ENCODE measurements at regions not wholly inside any gene's neighbourhood (a gene's known extent, or its start where the extent isn't known, plus 50 kb on each side); places are given as distances from the start of the nearest gene placed in this dataset.

- Histone ChIP-seq H3K27ac (ENCODE audit: extremely low read length, insufficient read depth, low read length) (no peak overlapping the region), H3K4me3 (replicated peaks in 1 of 3; ENCODE audit: insufficient read depth in 1 of 3, low read depth in 2 of 3, low read length in 3 of 3) (no peak overlapping the region), H3K9ac (ENCODE audit: insufficient read depth, low read depth, low read length) (no peak overlapping the region), H3K79me2 (ENCODE audit: insufficient read depth, low read length) (no peaks in the 10 kb centered on the region), H3K4me2 (ENCODE audit: low read depth, low read length) (no peak overlapping the region), H3K4me1 (ENCODE audit: insufficient read depth, low read length) (no peaks in the 10 kb centered on the region), H3K36me3 (replicated peaks in 1 of 2; ENCODE audit: control insufficient read depth in 1 of 2, insufficient read depth in 2 of 2, low read length in 2 of 2) (no peaks in the 10 kb centered on the region), H2AFZ (ENCODE audit: low read length) (no peak overlapping the region), H3K27me3 (ENCODE audit: control insufficient read depth in 1 of 2, insufficient read depth in 2 of 2, low read length in 2 of 2) (peaks cover 0 to 2% of the 10 kb centered on the region in 2 experiments; a peak in 2 of 5 replicates), H3K9me3 (ENCODE audit: low read length) (no peaks in the 10 kb centered on the region), H4K20me1 (ENCODE audit: insufficient read depth, low read length) (no peaks in the 10 kb centered on the region)
- intact Hi-C loops (cut with micrococcal nuclease; ENCODE audit: unreplicated experiment) (no loop called here), in situ Hi-C loops (cut with HindIII; ENCODE audit: extremely low pct_ligation_motif_present, low pct_unique_long_range_greater_than_20kb) (no loop called here)
- WGBS (ENCODE audit: low lambda C conversion rate): 5% methylated on average over 2 of the region's 2 CpGs
- ATAC-seq (no peak), FAIRE-seq (no peak), DNase-seq (ENCODE audit: low spot score) (no peak)
- CTCF ChIA-PET (ENCODE audit: low intra/inter-chr PET ratio, low total read pairs): no interaction called here
- no TSS peak for BruUV-seq (replicated peaks)
- POLR2A ChIA-PET: no interaction called here
- TF ChIP-seq ZFAT (CRISPR knock-in tag; conservative IDR thresholded peaks at IDR 0.05): no peak
- TF ChIP-seq, protein P1, sequence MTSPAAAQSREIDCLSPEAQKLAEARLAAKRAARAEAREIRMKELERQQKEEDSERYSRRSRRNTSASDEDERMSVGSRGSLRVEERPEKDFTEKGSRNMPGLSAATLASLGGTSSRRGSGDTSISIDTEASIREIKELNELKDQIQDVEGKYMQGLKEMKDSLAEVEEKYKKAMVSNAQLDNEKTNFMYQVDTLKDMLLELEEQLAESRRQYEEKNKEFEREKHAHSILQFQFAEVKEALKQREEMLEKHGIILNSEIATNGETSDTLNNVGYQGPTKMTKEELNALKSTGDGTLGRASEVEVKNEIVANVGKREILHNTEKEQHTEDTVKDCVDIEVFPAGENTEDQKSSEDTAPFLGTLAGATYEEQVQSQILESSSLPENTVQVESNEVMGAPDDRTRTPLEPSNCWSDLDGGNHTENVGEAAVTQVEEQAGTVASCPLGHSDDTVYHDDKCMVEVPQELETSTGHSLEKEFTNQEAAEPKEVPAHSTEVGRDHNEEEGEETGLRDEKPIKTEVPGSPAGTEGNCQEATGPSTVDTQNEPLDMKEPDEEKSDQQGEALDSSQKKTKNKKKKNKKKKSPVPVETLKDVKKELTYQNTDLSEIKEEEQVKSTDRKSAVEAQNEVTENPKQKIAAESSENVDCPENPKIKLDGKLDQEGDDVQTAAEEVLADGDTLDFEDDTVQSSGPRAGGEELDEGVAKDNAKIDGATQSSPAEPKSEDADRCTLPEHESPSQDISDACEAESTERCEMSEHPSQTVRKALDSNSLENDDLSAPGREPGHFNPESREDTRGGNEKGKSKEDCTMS (CRISPR knock-in tag; conservative IDR thresholded peaks at IDR 0.05): no peak
- no peak for TF ChIP-seq FOSL2 (CRISPR knock-in tag; IDR thresholded peaks at IDR 0.05)
- no peak for TF ChIP-seq MLX (CRISPR knock-in tag; IDR thresholded peaks at IDR 0.05)
- no peak for TF ChIP-seq THAP11 (CRISPR knock-in tag; IDR thresholded peaks at IDR 0.05)
- TF ChIP-seq, protein P2, sequence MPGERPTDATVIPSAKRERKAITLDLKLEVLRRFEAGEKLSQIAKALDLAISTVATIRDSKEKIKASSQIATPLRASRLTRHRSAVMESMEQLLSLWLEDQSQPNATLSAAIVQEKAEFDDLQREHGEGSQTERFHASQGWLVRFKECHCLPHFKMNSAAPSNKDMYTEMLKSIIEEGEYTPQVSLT (CRISPR knock-in tag; IDR thresholded peaks at IDR 0.05; ENCODE audit: borderline replicate concordance, low read depth): no peak
- no peak for TF ChIP-seq ZNF34 (CRISPR knock-in tag; IDR thresholded peaks at IDR 0.05; ENCODE audit: borderline replicate concordance)
- TF ChIP-seq, protein P3, sequence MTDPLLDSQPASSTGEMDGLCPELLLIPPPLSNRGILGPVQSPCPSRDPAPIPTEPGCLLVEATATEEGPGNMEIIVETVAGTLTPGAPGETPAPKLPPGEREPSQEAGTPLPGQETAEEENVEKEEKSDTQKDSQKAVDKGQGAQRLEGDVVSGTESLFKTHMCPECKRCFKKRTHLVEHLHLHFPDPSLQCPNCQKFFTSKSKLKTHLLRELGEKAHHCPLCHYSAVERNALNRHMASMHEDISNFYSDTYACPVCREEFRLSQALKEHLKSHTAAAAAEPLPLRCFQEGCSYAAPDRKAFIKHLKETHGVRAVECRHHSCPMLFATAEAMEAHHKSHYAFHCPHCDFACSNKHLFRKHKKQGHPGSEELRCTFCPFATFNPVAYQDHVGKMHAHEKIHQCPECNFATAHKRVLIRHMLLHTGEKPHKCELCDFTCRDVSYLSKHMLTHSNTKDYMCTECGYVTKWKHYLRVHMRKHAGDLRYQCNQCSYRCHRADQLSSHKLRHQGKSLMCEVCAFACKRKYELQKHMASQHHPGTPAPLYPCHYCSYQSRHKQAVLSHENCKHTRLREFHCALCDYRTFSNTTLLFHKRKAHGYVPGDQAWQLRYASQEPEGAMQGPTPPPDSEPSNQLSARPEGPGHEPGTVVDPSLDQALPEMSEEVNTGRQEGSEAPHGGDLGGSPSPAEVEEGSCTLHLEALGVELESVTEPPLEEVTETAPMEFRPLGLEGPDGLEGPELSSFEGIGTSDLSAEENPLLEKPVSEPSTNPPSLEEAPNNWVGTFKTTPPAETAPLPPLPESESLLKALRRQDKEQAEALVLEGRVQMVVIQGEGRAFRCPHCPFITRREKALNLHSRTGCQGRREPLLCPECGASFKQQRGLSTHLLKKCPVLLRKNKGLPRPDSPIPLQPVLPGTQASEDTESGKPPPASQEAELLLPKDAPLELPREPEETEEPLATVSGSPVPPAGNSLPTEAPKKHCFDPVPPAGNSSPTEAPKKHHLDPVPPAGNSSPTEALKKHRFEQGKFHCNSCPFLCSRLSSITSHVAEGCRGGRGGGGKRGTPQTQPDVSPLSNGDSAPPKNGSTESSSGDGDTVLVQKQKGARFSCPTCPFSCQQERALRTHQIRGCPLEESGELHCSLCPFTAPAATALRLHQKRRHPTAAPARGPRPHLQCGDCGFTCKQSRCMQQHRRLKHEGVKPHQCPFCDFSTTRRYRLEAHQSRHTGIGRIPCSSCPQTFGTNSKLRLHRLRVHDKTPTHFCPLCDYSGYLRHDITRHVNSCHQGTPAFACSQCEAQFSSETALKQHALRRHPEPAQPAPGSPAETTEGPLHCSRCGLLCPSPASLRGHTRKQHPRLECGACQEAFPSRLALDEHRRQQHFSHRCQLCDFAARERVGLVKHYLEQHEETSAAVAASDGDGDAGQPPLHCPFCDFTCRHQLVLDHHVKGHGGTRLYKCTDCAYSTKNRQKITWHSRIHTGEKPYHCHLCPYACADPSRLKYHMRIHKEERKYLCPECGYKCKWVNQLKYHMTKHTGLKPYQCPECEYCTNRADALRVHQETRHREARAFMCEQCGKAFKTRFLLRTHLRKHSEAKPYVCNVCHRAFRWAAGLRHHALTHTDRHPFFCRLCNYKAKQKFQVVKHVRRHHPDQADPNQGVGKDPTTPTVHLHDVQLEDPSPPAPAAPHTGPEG (CRISPR knock-in tag; IDR thresholded peaks at IDR 0.05): no peak
- TF ChIP-seq, protein P4, sequence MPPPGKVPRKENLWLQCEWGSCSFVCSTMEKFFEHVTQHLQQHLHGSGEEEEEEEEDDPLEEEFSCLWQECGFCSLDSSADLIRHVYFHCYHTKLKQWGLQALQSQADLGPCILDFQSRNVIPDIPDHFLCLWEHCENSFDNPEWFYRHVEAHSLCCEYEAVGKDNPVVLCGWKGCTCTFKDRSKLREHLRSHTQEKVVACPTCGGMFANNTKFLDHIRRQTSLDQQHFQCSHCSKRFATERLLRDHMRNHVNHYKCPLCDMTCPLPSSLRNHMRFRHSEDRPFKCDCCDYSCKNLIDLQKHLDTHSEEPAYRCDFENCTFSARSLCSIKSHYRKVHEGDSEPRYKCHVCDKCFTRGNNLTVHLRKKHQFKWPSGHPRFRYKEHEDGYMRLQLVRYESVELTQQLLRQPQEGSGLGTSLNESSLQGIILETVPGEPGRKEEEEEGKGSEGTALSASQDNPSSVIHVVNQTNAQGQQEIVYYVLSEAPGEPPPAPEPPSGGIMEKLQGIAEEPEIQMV (CRISPR knock-in tag; IDR thresholded peaks at IDR 0.05; ENCODE audit: low read depth): no peak
- no peak for TF ChIP-seq ZNF136 (CRISPR knock-in tag; IDR thresholded peaks at IDR 0.05; ENCODE audit: low read depth)
- TF ChIP-seq ZNF563 (CRISPR knock-in tag; IDR thresholded peaks at IDR 0.05): no peak
- no peak for TF ChIP-seq SOX5 (CRISPR knock-in tag; IDR thresholded peaks at IDR 0.05; ENCODE audit: borderline replicate concordance)
These were observed 83.9 kb upstream of the EDEM3 start for GRCh38 chr1:184838504-184838951.
